GM12878 (cell line): ENCODE measurements at regions not wholly inside any gene's neighbourhood (a gene's known extent, or its start where the extent isn't known, plus 50 kb on each side); places are given as distances from the start of the nearest gene placed in this dataset.

Experiments
- ATAC-seq: fragments of 200-7000 bp; cut with Tn5 transposase; 3 replicates; pipeline ENCODE4 v1.9.1; 2020; ENCODE audit warnings: mild to moderate bottlenecking, moderate library complexity
- BruUV-seq: library from RNA; stranded (reverse); fragments of 400-500 nt; replicated peaks from 2 replicates; lab custom pipeline; 2021; lab: Mats Ljungman, UMichigan
- CTCF ChIA-PET: fragments of 300-600 bp; sonication (Branson Sonifier 250); formaldehyde crosslinking; extraction: SDS; loops from one replicate; lab custom pipeline; 2021; ENCODE audit warnings: inconsistent platforms; lab: Yijun Ruan, JAX
- POLR2A ChIA-PET: fragments of 350-600 bp; formaldehyde crosslinking; extraction: SDS; loops from one replicate; lab custom pipeline; 2021; ENCODE audit warnings: inconsistent platforms; lab: Charles Lee
- RAD21 ChIA-PET: fragments of 300-600 bp; sonication (Branson Sonifier 250); formaldehyde crosslinking; loops from one replicate; lab custom pipeline; 2023; ENCODE audit warnings: antibody characterized with exemption; ENCODE audit not compliant: unreplicated experiment; lab: Charles Lee
- SMC1A ChIA-PET: fragments of 300-600 bp; sonication (Branson Sonifier 250); formaldehyde crosslinking; loops from one replicate; lab custom pipeline; 2023; ENCODE audit not compliant: unreplicated experiment, uncharacterized antibody; lab: Charles Lee
- DNase-seq: peaks from one replicate; pipeline ENCODE4 v3.0.0-alpha.2; 2011; ENCODE audit warnings: low read depth, low spot score
- FAIRE-seq: peaks from 3 replicates; lab custom pipeline; 2011; peaks lifted over from hg19 to GRCh38; lab: Jason Lieb, UNC
- H2AFZ ChIP-seq: 2 replicates; pipeline ENCODE4 v1.6.0; 2011; ENCODE audit warnings: low read depth, low read length, control low read depth; ENCODE audit not compliant: control insufficient read depth
- H3K27ac ChIP-seq: 2 replicates; pipeline ENCODE4 v1.5.1; 2011; ENCODE audit warnings: control low read depth; ENCODE audit not compliant: control insufficient read depth, insufficient read depth
- H3K27me3 ChIP-seq, 2 experiments: replicated peaks in 1 of 2; 2 replicates each; pipeline versions ENCODE4 v1.6.0 to v1.6.1; 2011; ENCODE audit warnings: low read length in 1 of 2; ENCODE audit not compliant: control insufficient read depth in 2 of 2, insufficient read depth in 2 of 2
- H3K36me3 ChIP-seq, 2 experiments: 2 replicates each; pipeline ENCODE4 v1.5.1; 2011; ENCODE audit warnings: low read length in 1 of 2; ENCODE audit not compliant: control insufficient read depth in 2 of 2, insufficient read depth in 2 of 2
- H3K4me1 ChIP-seq: 2 replicates; pipeline ENCODE4 v1.6.1; 2011; ENCODE audit warnings: mild to moderate bottlenecking, low read length, moderate library complexity, mixed read lengths; ENCODE audit not compliant: control insufficient read depth, insufficient read depth
- H3K4me2 ChIP-seq: 2 replicates; pipeline ENCODE4 v1.6.0; 2011; ENCODE audit warnings: control low read depth; ENCODE audit not compliant: control insufficient read depth, insufficient read depth
- H3K4me3 ChIP-seq: fragments of 200-600 bp; sonication (generic); 2 replicates; pipeline ENCODE4 v1.5.1; 2016
- H3K79me2 ChIP-seq: 2 replicates; pipeline ENCODE4 v1.6.0; 2011; ENCODE audit warnings: low read length; ENCODE audit not compliant: control insufficient read depth, insufficient read depth
- H3K9ac ChIP-seq: 2 replicates; pipeline ENCODE4 v1.8.0; 2011; ENCODE audit warnings: low read length, control low read depth, mixed read lengths; ENCODE audit not compliant: control insufficient read depth, insufficient read depth
- H3K9me3 ChIP-seq: replicated peaks from 3 replicates; pipeline ENCODE4 v1.5.1; 2011; ENCODE audit warnings: mild to moderate bottlenecking, low read length; ENCODE audit not compliant: control insufficient read depth, insufficient read depth
- H4K20me1 ChIP-seq: 2 replicates; pipeline ENCODE4 v1.6.0; 2011; ENCODE audit not compliant: control insufficient read depth, insufficient read depth
- ATF7 ChIP-seq: fragments of 450-650 bp; IDR thresholded peaks from 2 replicates; pipeline ENCODE4 v1.6.1; 2016; ENCODE audit warnings: low read depth, mild to moderate bottlenecking
- BMI1 ChIP-seq: fragments of 450-650 bp; IDR thresholded peaks from 2 replicates; pipeline ENCODE4 v1.6.1; 2016; ENCODE audit warnings: mild to moderate bottlenecking, moderate library complexity, borderline replicate concordance
- BRCA1 ChIP-seq: IDR thresholded peaks from 2 replicates; pipeline ENCODE4 v1.6.1; 2011; ENCODE audit warnings: low read depth, low read length, improper control_type of control experiment
- CHD1 ChIP-seq: IDR thresholded peaks from 2 replicates; pipeline ENCODE4 v1.6.1; 2012; ENCODE audit warnings: low read depth, low read length, improper control_type of control experiment
- CHD4 ChIP-seq: fragments of 200-600 bp; sonication (generic); IDR thresholded peaks from 2 replicates; pipeline ENCODE4 v1.6.1; 2016; ENCODE audit warnings: mild to moderate bottlenecking
- HSF1 ChIP-seq: fragments of 150-350 bp; IDR thresholded peaks from 2 replicates; pipeline ENCODE4 v1.6.1; 2014; ENCODE audit warnings: mild to moderate bottlenecking, low read depth, low read length
- MYC ChIP-seq: IDR thresholded peaks from 2 replicates; pipeline ENCODE4 v1.6.1; 2011; ENCODE audit warnings: mild to moderate bottlenecking, low read length, moderate library complexity, inconsistent platforms; ENCODE audit not compliant: insufficient read depth, insufficient replicate concordance, insufficient read length, severe bottlenecking
- NR2F1 ChIP-seq: fragments of 450-650 bp; conservative IDR thresholded peaks from 2 replicates; pipeline ENCODE4 v1.6.1; 2017; ENCODE audit warnings: mild to moderate bottlenecking
- PAX5 ChIP-seq: IDR thresholded peaks from 2 replicates; pipeline ENCODE4 v1.6.1; 2011; ENCODE audit warnings: low read depth, low read length, borderline replicate concordance
- PML ChIP-seq: IDR thresholded peaks from 2 replicates; pipeline ENCODE4 v1.6.1; 2012; ENCODE audit warnings: low read length, inconsistent platforms
- RBBP5 ChIP-seq: fragments of 200-600 bp; sonication (generic); conservative IDR thresholded peaks from 2 replicates; pipeline ENCODE4 v1.6.1; 2016
- SIX5 ChIP-seq: IDR thresholded peaks from 2 replicates; pipeline ENCODE4 v1.6.1; 2011; ENCODE audit warnings: mild to moderate bottlenecking, low read depth, low read length, moderate library complexity; ENCODE audit not compliant: severe bottlenecking
- SMARCA5 ChIP-seq: fragments of 450-650 bp; IDR thresholded peaks from 2 replicates; pipeline ENCODE4 v1.6.1; 2017; ENCODE audit warnings: mild to moderate bottlenecking
- TBL1XR1 ChIP-seq: IDR thresholded peaks from 2 replicates; pipeline ENCODE4 v1.6.1; 2012; ENCODE audit warnings: low read depth, low read length, improper control_type of control experiment
- ZBTB33 ChIP-seq: fragments of 450-650 bp; IDR thresholded peaks from 2 replicates; pipeline ENCODE4 v1.6.1; 2017; ENCODE audit warnings: mild to moderate bottlenecking
- ZBTB4 ChIP-seq: fragments of 450-650 bp; formaldehyde crosslinking; IDR thresholded peaks from 2 replicates; pipeline ENCODE4 v1.4.0; 2022; ENCODE audit warnings: mild to moderate bottlenecking, moderate library complexity
- ZBTB40 ChIP-seq: fragments of 450-650 bp; IDR thresholded peaks from 2 replicates; pipeline ENCODE4 v1.6.1; 2016; ENCODE audit warnings: mild to moderate bottlenecking, moderate library complexity, borderline replicate concordance
- in situ Hi-C: fragments of 300-500 bp; cut with MboI; formaldehyde crosslinking; loops from 9 replicates; pipeline ENCODE4 v1.14.3; 2018; ENCODE audit warnings: mixed read lengths
- intact Hi-C: fragments of 100-400 bp; cut with micrococcal nuclease; formaldehyde crosslinking; loops from one replicate; pipeline ENCODE4 v1.14.2; 2022; ENCODE audit not compliant: unreplicated experiment

- Histone ChIP-seq H3K9ac (no peak overlapping the region), H3K4me3 (no peak overlapping the region), H3K27ac (no peak overlapping the region), H3K27me3 (no peaks in the 10 kb centered on the region), H3K4me2 (no peak overlapping the region), H3K79me2 (no peaks in the 10 kb centered on the region), H2AFZ (no peak overlapping the region), H4K20me1 (no peaks in the 10 kb centered on the region), H3K36me3 (no peaks in the 10 kb centered on the region), H3K9me3 (no peaks in the 10 kb centered on the region), H3K4me1 (no peaks in the 10 kb centered on the region)
- ATAC-seq (no peak), DNase-seq (no peak), FAIRE-seq (no peak)
- RAD21 ChIA-PET: no interaction called here
- POLR2A ChIA-PET: no interaction called here
- in situ Hi-C loops: no loop called here
- BruUV-seq: no TSS peak
- intact Hi-C loops: no loop called here
- CTCF ChIA-PET: no interaction called here
- SMC1A ChIA-PET: interaction anchor here (0.7 kb wide), 1 partner anchor 23 kb away, joined by 3 read pairs; no protein-coding TSS in a partner anchor
- TF ChIP-seq CHD4 (no peak), TBL1XR1 (no peak), NR2F1 (no peak), RBBP5 (no peak), SMARCA5 (no peak), HSF1 (no peak), PAX5 (no peak), BMI1 (no peak), CHD1 (no peak), MYC (no peak), BRCA1 (no peak), PML (no peak), ZBTB33 (no peak), SIX5 (no peak), ZBTB4 (no peak), ATF7 (no peak), ZBTB40 (no peak)
Measured at GRCh38 chrX:117376460-117376859, 740.1 kb downstream of the KLHL13 start.
